ENCODE measurements at regions not wholly inside any gene's neighbourhood (a gene's known extent, or its start where the extent isn't known, plus 50 kb on each side); places are given as distances from the start of the nearest gene placed in this dataset.

GRCh38 chr7:40944981-40945585, 757.8 kb downstream of the INHBA start:
- Histone ChIP-seq H3K9me3 (peaks cover 0 to 22% (median 11%) of the 10 kb centered on the region in 4 donors), H3K4me3 (no peak overlapping the region), H3K27ac (no peak overlapping the region), H3K4me1 (no peaks in the 10 kb centered on the region), H3K27me3 (no peaks in the 10 kb centered on the region), H3K36me3 (no peaks in the 10 kb centered on the region)
- no peak for DNase-seq
- intact Hi-C loops (cut with DNase I), result no loop called here
- no peak for TF ChIP-seq POLR2A (IDR thresholded peaks at IDR 0.05)
- no peak for TF ChIP-seq CTCF (IDR thresholded peaks at IDR 0.05)
- no peak for TF ChIP-seq EP300 (IDR thresholded peaks at IDR 0.05)
- no peak for TF ChIP-seq POLR2AphosphoS5 (IDR thresholded peaks at IDR 0.05)

GRCh38 chr7:40937879-40938278, 765.0 kb downstream of the INHBA start:
- no peak for TF ChIP-seq POLR2A (IDR thresholded peaks at IDR 0.05)
- no peak for TF ChIP-seq EP300 (IDR thresholded peaks at IDR 0.05)
- no peak for TF ChIP-seq POLR2AphosphoS5 (IDR thresholded peaks at IDR 0.05)
- no peak for TF ChIP-seq CTCF (IDR thresholded peaks at IDR 0.05)
- DNase-seq, result no peak
- intact Hi-C loops (cut with DNase I), result no loop called here
- no peaks in the 10 kb centered on the region for H3K36me3 ChIP-seq
- WGBS, 2 donors, result 88 to 93% methylated on average over 2 of the region's 2 CpGs
- H3K4me1 ChIP-seq, result no peaks in the 10 kb centered on the region
- no peaks in the 10 kb centered on the region for H3K9me3 ChIP-seq
- H3K27ac ChIP-seq, result no peak overlapping the region
- no peak overlapping the region for H3K4me3 ChIP-seq
- H3K27me3 ChIP-seq, result no peaks in the 10 kb centered on the region

- H3K9me3 ChIP-seq, result no peaks in the 10 kb centered on the region
- DNase-seq, result no peak
- H3K27ac ChIP-seq, result no peak overlapping the region
- WGBS, 2 donors, result 94 to 95% methylated on average over 2 of the region's 2 CpGs
- intact Hi-C loops (cut with DNase I), result no loop called here
- no peak overlapping the region for H3K4me3 ChIP-seq
- H3K4me1 ChIP-seq, result no peaks in the 10 kb centered on the region
- no peaks in the 10 kb centered on the region for H3K36me3 ChIP-seq
- no peaks in the 10 kb centered on the region for H3K27me3 ChIP-seq
- TF ChIP-seq CTCF (IDR thresholded peaks at IDR 0.05) (no peak), EP300 (IDR thresholded peaks at IDR 0.05) (no peak), POLR2A (IDR thresholded peaks at IDR 0.05) (no peak), POLR2AphosphoS5 (IDR thresholded peaks at IDR 0.05) (no peak)
Observed at GRCh38 chr7:40935435-40935834, 767.5 kb downstream of the INHBA start.

GRCh38 chr7:40923626-40924025, 779.3 kb downstream of the INHBA start:
- WGBS, 2 donors, result 63 to 75% methylated on average over 1 of the region's 1 CpG
- H3K27ac ChIP-seq, result no peak overlapping the region
- H3K4me1 ChIP-seq, result peaks cover 0 to 10% (median 6%) of the 10 kb centered on the region in 4 donors
- no peak overlapping the region for H3K4me3 ChIP-seq
- no peaks in the 10 kb centered on the region for H3K36me3 ChIP-seq
- H3K9me3 ChIP-seq, result no peaks in the 10 kb centered on the region
- TF ChIP-seq EP300 (IDR thresholded peaks at IDR 0.05), result no peak
- TF ChIP-seq POLR2AphosphoS5 (IDR thresholded peaks at IDR 0.05), result no peak
- no peak for TF ChIP-seq CTCF (IDR thresholded peaks at IDR 0.05)
- no peak for TF ChIP-seq POLR2A (IDR thresholded peaks at IDR 0.05)
- DNase-seq, result no peak
- intact Hi-C loops (cut with DNase I), result no loop called here
- H3K27me3 ChIP-seq, result no peaks in the 10 kb centered on the region

GRCh38 chr7:40922316-40922670, 780.6 kb downstream of the INHBA start:
- no peak overlapping the region for H3K4me3 ChIP-seq
- WGBS, 2 donors, result 82 to 94% methylated on average over 1 of the region's 1 CpG
- intact Hi-C loops (cut with DNase I), result no loop called here
- DNase-seq, result no peak
- no peak overlapping the region for H3K27ac ChIP-seq
- H3K27me3 ChIP-seq, result no peaks in the 10 kb centered on the region
- H3K36me3 ChIP-seq, result no peaks in the 10 kb centered on the region
- H3K4me1 ChIP-seq, result peaks cover 0 to 13% (median 9%) of the 10 kb centered on the region in 4 donors
- H3K9me3 ChIP-seq, result no peaks in the 10 kb centered on the region
- TF ChIP-seq POLR2AphosphoS5 (IDR thresholded peaks at IDR 0.05), result no peak
- no peak for TF ChIP-seq POLR2A (IDR thresholded peaks at IDR 0.05)
- TF ChIP-seq CTCF (IDR thresholded peaks at IDR 0.05), result no peak
- no peak for TF ChIP-seq EP300 (IDR thresholded peaks at IDR 0.05)

All from sigmoid colon (tissue), 6 donors.